ENCODE measurements at regions not wholly inside any gene's neighbourhood (a gene's known extent, or its start where the extent isn't known, plus 50 kb on each side); places are given as distances from the start of the nearest gene placed in this dataset.

DNA sequence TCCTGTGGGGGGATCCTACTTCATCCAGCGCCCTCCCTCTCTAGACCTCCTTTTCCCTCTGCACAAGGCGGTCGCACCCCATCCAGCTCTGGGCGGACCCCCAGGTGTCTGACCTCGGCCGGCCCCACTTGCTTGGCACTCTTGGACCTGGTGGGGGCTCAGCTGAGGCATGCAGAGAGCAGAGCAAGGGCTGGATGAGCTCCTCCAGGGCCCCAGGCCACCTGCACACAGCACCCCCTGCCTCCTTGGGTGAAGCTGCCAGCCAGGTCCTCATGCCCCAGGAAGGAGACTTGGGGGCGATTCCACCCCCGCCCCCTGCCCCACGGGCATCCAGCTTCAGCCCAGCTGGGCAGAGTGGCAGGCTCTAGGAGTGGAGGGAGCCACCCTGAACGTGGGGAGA lies 159.4 kb upstream of the GSE1 start:
- TF ChIP-seq, protein P1, sequence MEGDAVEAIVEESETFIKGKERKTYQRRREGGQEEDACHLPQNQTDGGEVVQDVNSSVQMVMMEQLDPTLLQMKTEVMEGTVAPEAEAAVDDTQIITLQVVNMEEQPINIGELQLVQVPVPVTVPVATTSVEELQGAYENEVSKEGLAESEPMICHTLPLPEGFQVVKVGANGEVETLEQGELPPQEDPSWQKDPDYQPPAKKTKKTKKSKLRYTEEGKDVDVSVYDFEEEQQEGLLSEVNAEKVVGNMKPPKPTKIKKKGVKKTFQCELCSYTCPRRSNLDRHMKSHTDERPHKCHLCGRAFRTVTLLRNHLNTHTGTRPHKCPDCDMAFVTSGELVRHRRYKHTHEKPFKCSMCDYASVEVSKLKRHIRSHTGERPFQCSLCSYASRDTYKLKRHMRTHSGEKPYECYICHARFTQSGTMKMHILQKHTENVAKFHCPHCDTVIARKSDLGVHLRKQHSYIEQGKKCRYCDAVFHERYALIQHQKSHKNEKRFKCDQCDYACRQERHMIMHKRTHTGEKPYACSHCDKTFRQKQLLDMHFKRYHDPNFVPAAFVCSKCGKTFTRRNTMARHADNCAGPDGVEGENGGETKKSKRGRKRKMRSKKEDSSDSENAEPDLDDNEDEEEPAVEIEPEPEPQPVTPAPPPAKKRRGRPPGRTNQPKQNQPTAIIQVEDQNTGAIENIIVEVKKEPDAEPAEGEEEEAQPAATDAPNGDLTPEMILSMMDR (IDR thresholded peaks at IDR 0.05; ENCODE audit: low read depth, low read length, poor library complexity, severe bottlenecking): no peak
- no peak for TF ChIP-seq EZH2phosphoT487 (IDR thresholded peaks at IDR 0.05; ENCODE audit: borderline replicate concordance, low read length)
